Breast epithelium (tissue), 4 donors: ENCODE measurements at regions not wholly inside any gene's neighbourhood (a gene's known extent, or its start where the extent isn't known, plus 50 kb on each side); places are given as distances from the start of the nearest gene placed in this dataset.
A peak's percentile ranks its signal among the peaks of the same experiment; 100 is the strongest.

Experiments
- DNase-seq, 2 donors: peaks; one replicate each; pipeline ENCODE4 v3.0.0-alpha.2; 2019; ENCODE audit warnings: low spot score in 2 of 2
- H3K27ac ChIP-seq, 2 donors: fragments of 200-600 bp; sonication (generic) in 1 of 2; one replicate each; pipeline ENCODE4 v1.5.1; 2016 to 2019; ENCODE audit warnings: mild to moderate bottlenecking in 1 of 2
- H3K27me3 ChIP-seq, 2 donors: fragments of 200-600 bp; sonication (generic) in 1 of 2; one replicate each; pipeline versions ENCODE4 v1.5.1 to v1.6.0; 2017 to 2019; ENCODE audit warnings: control low read depth in 1 of 2, mild to moderate bottlenecking in 1 of 2
- H3K36me3 ChIP-seq: fragments of 200-600 bp; one replicate; pipeline ENCODE4 v1.5.1; 2019
- H3K4me1 ChIP-seq, 2 donors: fragments of 200-600 bp; sonication (generic); one replicate each; pipeline ENCODE4 v1.5.1; 2016 to 2019; ENCODE audit warnings: control low read depth in 1 of 2
- H3K4me3 ChIP-seq, 3 donors: fragments of 200-600 bp; sonication (generic); 1 replicate in 2 of 3; 2 replicates in 1 of 3; pipeline ENCODE4 v1.5.1; 2016 to 2019; ENCODE audit warnings: mild to moderate bottlenecking in 3 of 3, moderate library complexity in 2 of 3
- H3K9me3 ChIP-seq, 2 donors: fragments of 200-600 bp; sonication (generic) in 1 of 2; one replicate each; pipeline ENCODE4 v1.5.1; 2016 to 2019; ENCODE audit warnings: control low read depth in 1 of 2
- POLR2A ChIP-seq: fragments of 450-650 bp; IDR thresholded peaks from one replicate; pipeline ENCODE4 v1.6.1; 2016; ENCODE audit warnings: antibody characterized with exemption, mild to moderate bottlenecking, moderate library complexity
- POLR2AphosphoS5 ChIP-seq, 3 donors: sonication (generic); formaldehyde crosslinking; IDR thresholded peaks; one replicate each; pipeline ENCODE4 v1.6.1; 2017; ENCODE audit warnings: antibody characterized with exemption in 3 of 3
- intact Hi-C: fragments of 100-400 bp; cut with DNase I; formaldehyde crosslinking; loops from one replicate; pipeline ENCODE4 v1.15.1; 2023; ENCODE audit warnings: low total_unique reads
- TF ChIP-seq, protein P1 (sequence below), 3 donors: fragments of 450-650 bp; IDR thresholded peaks; one replicate each; pipeline ENCODE4 v1.5.1; 2016 to 2017; ENCODE audit warnings: antibody characterized with exemption in 3 of 3, mild to moderate bottlenecking in 3 of 3, moderate library complexity in 3 of 3

GRCh38 chr20:52332230-52332629, 140.7 kb upstream of the ZFP64 start:
- Histone ChIP-seq H3K9me3 (no peaks in the 10 kb centered on the region), H3K27me3 (no peaks in the 10 kb centered on the region), H3K4me1 (no peaks in the 10 kb centered on the region), H3K27ac (no peak overlapping the region), H3K36me3 (no peaks in the 10 kb centered on the region), H3K4me3 (no peak overlapping the region)
- intact Hi-C loops = no loop called here
- TF ChIP-seq POLR2A = no peak
- TF ChIP-seq, protein P1, sequence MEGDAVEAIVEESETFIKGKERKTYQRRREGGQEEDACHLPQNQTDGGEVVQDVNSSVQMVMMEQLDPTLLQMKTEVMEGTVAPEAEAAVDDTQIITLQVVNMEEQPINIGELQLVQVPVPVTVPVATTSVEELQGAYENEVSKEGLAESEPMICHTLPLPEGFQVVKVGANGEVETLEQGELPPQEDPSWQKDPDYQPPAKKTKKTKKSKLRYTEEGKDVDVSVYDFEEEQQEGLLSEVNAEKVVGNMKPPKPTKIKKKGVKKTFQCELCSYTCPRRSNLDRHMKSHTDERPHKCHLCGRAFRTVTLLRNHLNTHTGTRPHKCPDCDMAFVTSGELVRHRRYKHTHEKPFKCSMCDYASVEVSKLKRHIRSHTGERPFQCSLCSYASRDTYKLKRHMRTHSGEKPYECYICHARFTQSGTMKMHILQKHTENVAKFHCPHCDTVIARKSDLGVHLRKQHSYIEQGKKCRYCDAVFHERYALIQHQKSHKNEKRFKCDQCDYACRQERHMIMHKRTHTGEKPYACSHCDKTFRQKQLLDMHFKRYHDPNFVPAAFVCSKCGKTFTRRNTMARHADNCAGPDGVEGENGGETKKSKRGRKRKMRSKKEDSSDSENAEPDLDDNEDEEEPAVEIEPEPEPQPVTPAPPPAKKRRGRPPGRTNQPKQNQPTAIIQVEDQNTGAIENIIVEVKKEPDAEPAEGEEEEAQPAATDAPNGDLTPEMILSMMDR (IDR thresholded peaks at IDR 0.05) = no peak
- TF ChIP-seq POLR2AphosphoS5 (IDR thresholded peaks at IDR 0.05) = no peak
- DNase-seq = no peak

DNA sequence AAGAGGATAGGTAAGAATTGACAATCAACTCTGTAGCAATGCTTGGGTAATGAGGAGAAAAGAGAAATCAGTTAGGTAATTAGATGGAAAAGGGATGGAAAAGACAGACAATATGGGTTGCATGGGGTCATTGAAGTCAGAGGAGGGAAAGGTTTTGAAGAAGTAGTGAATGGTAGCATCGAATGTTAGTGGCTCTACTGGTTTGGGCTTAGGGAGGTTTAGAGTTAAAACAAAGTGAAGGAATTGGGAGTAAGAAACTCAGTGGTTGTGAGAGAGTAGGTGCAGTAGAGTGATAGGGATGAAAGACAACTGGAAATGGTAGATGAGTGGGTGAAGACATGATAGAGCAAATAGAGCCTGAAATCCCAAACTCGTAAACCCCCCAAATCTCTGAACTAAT, 140.1 kb upstream of the ZFP64 start:
- Histone ChIP-seq H3K4me1 (no peaks in the 10 kb centered on the region), H3K9me3 (no peaks in the 10 kb centered on the region), H3K27ac (no peak overlapping the region), H3K4me3 (no peak overlapping the region), H3K27me3 (no peaks in the 10 kb centered on the region), H3K36me3 (no peaks in the 10 kb centered on the region)
- TF ChIP-seq POLR2A (no peak), POLR2AphosphoS5 (IDR thresholded peaks at IDR 0.05) (no peak)
- intact Hi-C loops = no loop called here
- no peak for DNase-seq

GRCh38 chr20:52321396-52321795, 129.8 kb upstream of the ZFP64 start:
- DNase-seq = no peak
- Histone ChIP-seq H3K27ac (no peak overlapping the region), H3K9me3 (no peaks in the 10 kb centered on the region), H3K4me1 (no peaks in the 10 kb centered on the region), H3K4me3 (no peak overlapping the region), H3K36me3 (no peaks in the 10 kb centered on the region), H3K27me3 (no peaks in the 10 kb centered on the region)
- intact Hi-C loops = loop anchor here (5.0 kb wide), 1 partner anchor 1176 kb away; no protein-coding TSS in a partner anchor
- no peak for TF ChIP-seq POLR2AphosphoS5 (IDR thresholded peaks at IDR 0.05)
- TF ChIP-seq, protein P1 (IDR thresholded peaks at IDR 0.05) = no peak
- no peak for TF ChIP-seq POLR2A

GRCh38 chr20:52318651-52319050, 127.1 kb upstream of the ZFP64 start:
- H3K27ac ChIP-seq = no peak overlapping the region
- H3K36me3 ChIP-seq = no peaks in the 10 kb centered on the region
- no peak for DNase-seq
- no peak overlapping the region for H3K4me3 ChIP-seq
- no peaks in the 10 kb centered on the region for H3K9me3 ChIP-seq
- H3K27me3 ChIP-seq = no peaks in the 10 kb centered on the region
- intact Hi-C loops = no loop called here
- TF ChIP-seq POLR2AphosphoS5 (IDR thresholded peaks at IDR 0.05) = no peak
- H3K4me1 ChIP-seq = no peaks in the 10 kb centered on the region

GRCh38 chr20:52313341-52313963, 121.9 kb upstream of the ZFP64 start:
- H3K9me3 ChIP-seq = no peaks in the 10 kb centered on the region
- intact Hi-C loops = no loop called here
- H3K4me1 ChIP-seq = no peaks in the 10 kb centered on the region
- peak in 1 of 2 donors; percentile 19 for DNase-seq
- TF ChIP-seq POLR2A (no peak), POLR2AphosphoS5 (IDR thresholded peaks at IDR 0.05) (no peak)
- TF ChIP-seq, protein P1 (IDR thresholded peaks at IDR 0.05) = peak in 2 of 3 donors; percentile 21 to 57
- no peaks in the 10 kb centered on the region for H3K27me3 ChIP-seq
- H3K27ac ChIP-seq = peak overlapping the region in 1 of 2 donors; percentile 35
- peak overlapping the region in 2 of 3 donors; percentile 26 to 50 for H3K4me3 ChIP-seq
- H3K36me3 ChIP-seq = no peaks in the 10 kb centered on the region

DNA sequence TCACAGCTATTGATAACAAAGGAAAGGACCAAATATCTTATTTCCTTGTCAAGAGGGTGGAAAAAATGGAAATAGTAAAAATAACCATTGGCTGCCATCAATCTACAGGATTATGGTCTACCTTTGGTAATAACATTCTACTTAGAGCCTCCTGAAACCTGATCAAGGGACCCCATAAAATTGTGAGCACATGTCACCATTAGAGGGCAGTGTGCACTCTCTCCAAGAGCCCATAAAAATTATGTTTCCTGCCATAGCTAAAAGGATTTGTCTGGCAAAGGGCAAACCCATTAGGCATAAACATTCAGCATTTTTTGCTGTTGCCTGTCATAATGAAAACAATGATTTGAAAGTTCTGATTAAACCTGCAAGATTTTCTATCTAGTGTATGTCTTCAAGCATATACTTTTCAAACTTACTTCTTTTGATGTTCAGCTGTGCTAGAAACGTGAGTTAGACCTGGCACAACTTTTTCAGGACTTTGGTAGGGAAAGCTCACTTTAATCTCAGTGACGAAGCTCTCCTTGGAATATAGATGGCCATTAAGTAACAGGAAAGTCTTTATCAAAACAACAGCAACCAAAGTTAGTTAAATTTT, 120.7 kb upstream of the ZFP64 start:
- TF ChIP-seq POLR2AphosphoS5 (IDR thresholded peaks at IDR 0.05) (no peak), POLR2A (no peak)
- TF ChIP-seq, protein P1 (IDR thresholded peaks at IDR 0.05) = peak in 2 of 3 donors; percentile 62 to 64

More for the DNA sequence above, 120.7 kb upstream of the ZFP64 start:
- intact Hi-C loops = no loop called here
- Histone ChIP-seq H3K4me3 (no peak overlapping the region), H3K27ac (no peak overlapping the region), H3K9me3 (no peaks in the 10 kb centered on the region), H3K4me1 (no peaks in the 10 kb centered on the region), H3K36me3 (no peaks in the 10 kb centered on the region), H3K27me3 (no peaks in the 10 kb centered on the region)
- DNase-seq = peak in 1 of 2 donors; percentile 27
